A549 (cell line): ENCODE measurements at regions not wholly inside any gene's neighbourhood (a gene's known extent, or its start where the extent isn't known, plus 50 kb on each side); places are given as distances from the start of the nearest gene placed in this dataset.

Source experiments
- CHD2 ChIP-seq: fragments of 150-350 bp; IDR thresholded peaks from 2 replicates; pipeline ENCODE4 v1.6.1; 2014; ENCODE audit warnings: low read length; ENCODE audit not compliant: partially characterized antibody
- CTCF ChIP-seq: fragments of >200 bp; sonication (Bioruptor Twin); formaldehyde crosslinking; IDR thresholded peaks from 3 replicates; pipeline ENCODE4 v1.5.1; 2016
- E2F6 ChIP-seq: IDR thresholded peaks from 2 replicates; pipeline ENCODE4 v1.6.1; 2012; ENCODE audit warnings: low read depth, borderline replicate concordance
- JUNB ChIP-seq: fragments of >200 bp; sonication (Bioruptor Twin); formaldehyde crosslinking; IDR thresholded peaks from 2 replicates; pipeline ENCODE4 v1.6.1; 2016
- KDM5A ChIP-seq: fragments of 200-600 bp; sonication (generic); IDR thresholded peaks from 2 replicates; pipeline ENCODE4 v1.6.1; 2016; ENCODE audit warnings: antibody characterized with exemption, mild to moderate bottlenecking
- POLR2A ChIP-seq: IDR thresholded peaks from 2 replicates; pipeline ENCODE4 v1.6.1; 2012; ENCODE audit warnings: mild to moderate bottlenecking, low read length
- REST ChIP-seq: fragments of 200-600 bp; sonication (generic); IDR thresholded peaks from 2 replicates; pipeline ENCODE4 v1.6.1; 2016; ENCODE audit warnings: antibody characterized with exemption, mild to moderate bottlenecking, moderate library complexity
- RFX5 ChIP-seq: fragments of 450-650 bp; IDR thresholded peaks from 2 replicates; pipeline ENCODE4 v1.7.1; 2014; ENCODE audit warnings: antibody characterized with exemption, mild to moderate bottlenecking, moderate library complexity
- ZC3H11A ChIP-seq: fragments of 450-650 bp; IDR thresholded peaks from 2 replicates; pipeline ENCODE4 v1.6.1; 2014; ENCODE audit warnings: antibody characterized with exemption, mild to moderate bottlenecking

- TF ChIP-seq JUNB (no peak), CTCF (no peak), REST (no peak), ZC3H11A (no peak), KDM5A (no peak), E2F6 (no peak), RFX5 (no peak), POLR2A (no peak), CHD2 (no peak)
Measured at GRCh38 chr6:10338151-10338550, 76.7 kb downstream of the TFAP2A start.
